ENCODE measurements at regions not wholly inside any gene's neighbourhood (a gene's known extent, or its start where the extent isn't known, plus 50 kb on each side); places are given as distances from the start of the nearest gene placed in this dataset.

DNA sequence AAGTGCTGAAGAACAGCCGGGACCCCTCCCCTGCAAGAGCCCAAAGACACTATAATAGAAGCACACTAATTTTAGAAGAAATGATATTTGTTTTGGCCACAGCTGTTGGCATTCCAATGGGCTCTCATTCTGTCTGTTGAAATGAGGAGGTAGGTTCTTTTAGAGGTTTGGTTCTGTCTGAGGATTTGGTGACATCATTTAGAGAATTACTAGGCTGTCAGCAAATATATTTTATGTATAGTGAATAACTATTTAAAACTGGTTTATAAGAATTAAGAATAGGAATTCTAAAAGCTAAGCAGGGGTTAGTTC is 200.7 kb upstream of the SLC38A2 start:
- Mint-ChIP-seq H3K4me1 (ENCODE audit: low read depth) (peaks cover 39% of the 10 kb centered on the region), H3K27me3 (ENCODE audit: low read depth) (no peaks in the 10 kb centered on the region), H3K36me3 (ENCODE audit: low read depth) (peaks cover 6% of the 10 kb centered on the region), H3K4me3 (ENCODE audit: unreplicated experiment) (no peak overlapping the region), H3K9me3 (ENCODE audit: low read depth) (peaks cover 6% of the 10 kb centered on the region), H3K27ac (ENCODE audit: unreplicated experiment) (peak overlapping the region; percentile 12)
- DNase-seq (ENCODE audit: low spot score), result no peak
- no peak for TF ChIP-seq CTCF (IDR thresholded peaks at IDR 0.05)

DNA sequence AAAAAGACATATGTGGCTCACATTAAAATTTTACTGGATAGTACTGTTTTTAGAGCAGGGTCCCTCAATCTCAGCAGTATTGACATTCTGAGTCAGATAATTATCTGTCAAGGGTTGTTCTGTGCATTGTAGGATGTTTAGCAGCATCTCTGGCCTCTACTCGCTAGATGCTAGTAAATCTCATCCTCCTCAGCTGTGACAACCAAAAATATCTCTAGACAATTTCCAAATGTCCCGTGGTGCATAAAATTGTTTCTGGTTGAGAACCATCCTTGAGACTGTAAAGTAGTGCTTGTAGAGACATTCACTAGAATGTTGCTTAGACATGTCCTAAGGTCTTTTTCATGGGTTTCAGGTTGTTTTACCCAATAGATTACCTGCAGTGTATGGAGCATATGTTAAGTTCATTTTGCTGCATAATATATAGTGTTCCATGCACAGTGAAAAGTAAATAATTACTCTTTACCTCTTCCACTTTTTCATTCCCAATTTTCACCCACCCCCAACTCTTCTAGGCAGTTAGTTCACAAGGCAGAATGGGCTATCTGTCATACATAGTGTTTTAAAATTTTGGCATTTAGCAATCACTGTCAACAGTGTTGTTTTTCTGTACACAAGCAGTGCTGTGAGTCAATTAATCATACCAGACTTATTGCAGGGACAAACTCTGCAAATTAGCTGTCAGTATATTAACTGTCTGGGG is 200.2 kb upstream of the SLC38A2 start:
- Mint-ChIP-seq H3K27ac (ENCODE audit: unreplicated experiment) (peak overlapping the region; percentile 12), H3K4me1 (ENCODE audit: low read depth) (peaks cover 39% of the 10 kb centered on the region), H3K4me3 (ENCODE audit: unreplicated experiment) (no peak overlapping the region), H3K9me3 (ENCODE audit: low read depth) (peaks cover 11% of the 10 kb centered on the region), H3K36me3 (ENCODE audit: low read depth) (peaks cover 10% of the 10 kb centered on the region), H3K27me3 (ENCODE audit: low read depth) (no peaks in the 10 kb centered on the region)
- no peak for TF ChIP-seq CTCF (IDR thresholded peaks at IDR 0.05)
- DNase-seq (ENCODE audit: low spot score), result no peak

- H3K27ac Mint-ChIP-seq (ENCODE audit: unreplicated experiment), result no peak overlapping the region
- H3K9me3 Mint-ChIP-seq (ENCODE audit: low read depth), result peaks cover 21% of the 10 kb centered on the region
- H3K36me3 Mint-ChIP-seq (ENCODE audit: low read depth), result peaks cover 17% of the 10 kb centered on the region
- no peak overlapping the region for H3K4me3 Mint-ChIP-seq (ENCODE audit: unreplicated experiment)
- TF ChIP-seq CTCF (IDR thresholded peaks at IDR 0.05), result no peak
- no peak for DNase-seq (ENCODE audit: low spot score)
- H3K4me1 Mint-ChIP-seq (ENCODE audit: low read depth), result peaks cover 39% of the 10 kb centered on the region
- no peaks in the 10 kb centered on the region for H3K27me3 Mint-ChIP-seq (ENCODE audit: low read depth)
Measured at GRCh38 chr12:46571608-46572007, 199.0 kb upstream of the SLC38A2 start.

DNA sequence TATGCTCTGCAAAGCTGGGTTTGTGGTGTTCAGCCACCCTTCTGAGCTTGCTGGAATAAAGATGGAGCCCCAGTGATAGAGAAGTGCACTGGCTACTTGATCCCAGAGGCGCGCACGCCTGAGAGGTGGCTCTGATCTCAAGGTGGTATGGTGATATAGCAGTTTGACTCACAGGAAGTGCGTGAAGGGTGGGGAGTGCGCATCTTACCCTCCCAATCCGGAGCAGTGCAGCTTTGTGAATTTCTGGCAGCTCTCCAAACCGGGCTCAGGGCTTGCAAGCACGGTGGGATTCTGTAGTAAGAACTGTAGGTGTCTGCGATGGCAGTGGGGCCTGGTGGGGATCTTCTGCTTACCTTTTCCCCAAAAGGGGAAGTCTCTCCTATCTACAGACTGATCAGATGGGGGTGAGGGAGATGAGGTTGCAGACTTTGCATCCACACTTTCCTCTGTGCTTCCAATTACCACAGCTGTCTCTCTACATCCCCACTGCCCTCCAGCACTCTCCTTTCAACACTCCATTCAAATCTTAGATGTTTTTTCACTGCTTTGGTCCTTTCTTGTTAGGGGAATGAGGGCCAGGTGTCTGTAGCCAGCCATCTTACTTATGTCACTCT is 197.4 kb upstream of the SLC38A2 start:
- H3K36me3 Mint-ChIP-seq (ENCODE audit: low read depth), result peaks cover 26% of the 10 kb centered on the region
- H3K27me3 Mint-ChIP-seq (ENCODE audit: low read depth), result no peaks in the 10 kb centered on the region
- no peak for TF ChIP-seq CTCF (IDR thresholded peaks at IDR 0.05)
- H3K4me3 Mint-ChIP-seq (ENCODE audit: unreplicated experiment), result no peak overlapping the region
- peaks cover 39% of the 10 kb centered on the region for H3K4me1 Mint-ChIP-seq (ENCODE audit: low read depth)
- DNase-seq (ENCODE audit: low spot score), result no peak
- H3K27ac Mint-ChIP-seq (ENCODE audit: unreplicated experiment), result no peak overlapping the region
- peaks cover 36% of the 10 kb centered on the region for H3K9me3 Mint-ChIP-seq (ENCODE audit: low read depth)

DNA sequence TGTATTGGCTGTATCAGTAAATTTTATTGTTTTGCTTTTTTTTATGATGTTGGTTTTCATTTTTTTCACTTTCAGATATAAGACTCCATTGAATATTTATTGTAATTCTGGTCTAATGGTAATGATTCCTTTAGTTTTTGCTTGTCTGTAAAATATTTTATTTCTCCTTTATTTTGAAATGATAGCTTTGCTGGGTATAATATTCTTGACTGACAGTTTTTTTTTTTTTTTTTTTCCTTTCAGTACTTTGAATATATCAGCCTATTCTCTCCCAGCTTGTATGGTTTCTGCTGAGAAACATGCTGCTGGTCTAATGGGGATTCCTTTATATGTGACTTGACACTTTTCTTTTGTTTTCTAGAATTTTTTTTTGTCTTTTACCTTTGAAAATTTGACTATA is 195.1 kb upstream of the SLC38A2 start:
- Mint-ChIP-seq H3K4me3 (ENCODE audit: unreplicated experiment) (no peak overlapping the region), H3K27me3 (ENCODE audit: low read depth) (no peaks in the 10 kb centered on the region), H3K36me3 (ENCODE audit: low read depth) (peaks cover 29% of the 10 kb centered on the region), H3K9me3 (ENCODE audit: low read depth) (peaks cover 42% of the 10 kb centered on the region), H3K27ac (ENCODE audit: unreplicated experiment) (no peak overlapping the region), H3K4me1 (ENCODE audit: low read depth) (peaks cover 24% of the 10 kb centered on the region)
- TF ChIP-seq CTCF (IDR thresholded peaks at IDR 0.05), result no peak
- DNase-seq (ENCODE audit: low spot score), result no peak

Measured in chondrocyte (in vitro differentiated cells).